HPDE6-E6E7 (cell line): ENCODE measurements at regions not wholly inside any gene's neighbourhood (a gene's known extent, or its start where the extent isn't known, plus 50 kb on each side); places are given as distances from the start of the nearest gene placed in this dataset.
"Not testable (repeated sequence)": the region's sequence is repeated elsewhere in the genome, so short reads cannot be mapped to it uniquely, and the experiment has no call there.

ENCODE experiments used
- DNase-seq: peaks from one replicate; pipeline ENCODE4 v3.0.0; 2011; ENCODE audit warnings: missing footprints; ENCODE audit errors: extremely low spot score

- DNase-seq = peak; percentile 20
Measured at GRCh38 chr18:60892855-60893254, 440.4 kb upstream of the CDH20 start.

GRCh38 chr18:60893355-60894097, 439.7 kb upstream of the CDH20 start:
- no peak for DNase-seq

GRCh38 chr18:60894254-60894945, 438.8 kb upstream of the CDH20 start:
- peak; percentile 39 for DNase-seq

GRCh38 chr18:60895181-60895580, 438.0 kb upstream of the CDH20 start:
- DNase-seq = peak; percentile 19

GRCh38 chr18:60898111-60898510, 435.1 kb upstream of the CDH20 start:
- DNase-seq = no peak

GRCh38 chr18:60905699-60906098, 427.5 kb upstream of the CDH20 start:
- no peak for DNase-seq

- no peak for DNase-seq
Measured at GRCh38 chr18:60910534-60910933, 422.7 kb upstream of the CDH20 start.

GRCh38 chr18:60911504-60911903, 421.7 kb upstream of the CDH20 start:
- DNase-seq = no peak

- DNase-seq = no peak
Measured at GRCh38 chr18:60915160-60915559, 418.1 kb upstream of the CDH20 start.

- not testable (repeated sequence) for DNase-seq
Measured at GRCh38 chr18:60918862-60919261, 414.4 kb upstream of the CDH20 start.

GRCh38 chr18:60925892-60926291, 407.3 kb upstream of the CDH20 start:
- no peak for DNase-seq

- DNase-seq = no peak
Measured at GRCh38 chr18:60929966-60930365, 403.3 kb upstream of the CDH20 start.

- DNase-seq = no peak
Measured at GRCh38 chr18:60935041-60935910, 398.0 kb upstream of the CDH20 start.

GRCh38 chr18:60936101-60936500, 397.1 kb upstream of the CDH20 start:
- DNase-seq = no peak

- DNase-seq = no peak
Measured at GRCh38 chr18:60943297-60943696, 389.9 kb upstream of the CDH20 start.

- no peak for DNase-seq
Measured at GRCh38 chr18:60950634-60951033, 382.6 kb upstream of the CDH20 start.

GRCh38 chr18:60951091-60951490, 382.1 kb upstream of the CDH20 start:
- no peak for DNase-seq

GRCh38 chr18:60962625-60963024, 370.6 kb upstream of the CDH20 start:
- DNase-seq = no peak

- DNase-seq = no peak
Measured at GRCh38 chr18:60965856-60966255, 367.4 kb upstream of the CDH20 start.

GRCh38 chr18:60966876-60967275, 366.4 kb upstream of the CDH20 start:
- DNase-seq = no peak

GRCh38 chr18:60975420-60975819, 357.8 kb upstream of the CDH20 start:
- DNase-seq = no peak

- DNase-seq = no peak
Measured at GRCh38 chr18:60976976-60977375, 356.3 kb upstream of the CDH20 start.
